SK-N-SH treated with all-trans-retinoic acid at 6 μM for 48 hours (cell line): ENCODE measurements at regions not wholly inside any gene's neighbourhood (a gene's known extent, or its start where the extent isn't known, plus 50 kb on each side); places are given as distances from the start of the nearest gene placed in this dataset.

Source experiments
- CREB5 ChIP-seq: fragments of 250-450 bp; sonication (Bioruptor Pico); IDR thresholded peaks from 2 replicates; pipeline ENCODE4 v1.5.1; 2020; ENCODE audit warnings: low read depth, mild to moderate bottlenecking, moderate library complexity
- ESRRG ChIP-seq: fragments of 250-450 bp; sonication (Bioruptor Pico); IDR thresholded peaks from 2 replicates; pipeline ENCODE4 v1.6.1; 2021; ENCODE audit warnings: mild to moderate bottlenecking
- OSR1 ChIP-seq: fragments of 250-450 bp; sonication (Bioruptor Pico); IDR thresholded peaks from 2 replicates; pipeline ENCODE4 v1.8.0; 2022; ENCODE audit warnings: moderate library complexity, mild to moderate bottlenecking, inconsistent platforms
- POU6F1 ChIP-seq: fragments of 250-450 bp; sonication (Bioruptor Pico); IDR thresholded peaks from 2 replicates; pipeline ENCODE4 v1.8.0; 2021; ENCODE audit warnings: low read depth, mild to moderate bottlenecking, moderate library complexity, borderline replicate concordance
- SNAI2 ChIP-seq: fragments of 250-450 bp; sonication (Bioruptor Pico); IDR thresholded peaks from 2 replicates; pipeline ENCODE4 v1.5.0; 2020; ENCODE audit warnings: mild to moderate bottlenecking, moderate library complexity
- TCF4 ChIP-seq: fragments of 250-450 bp; sonication (Bioruptor Pico); IDR thresholded peaks from 2 replicates; pipeline ENCODE4 v1.8.0; 2021; ENCODE audit warnings: mild to moderate bottlenecking, moderate library complexity, borderline replicate concordance
- ZC3H10 ChIP-seq: fragments of 250-450 bp; sonication (Bioruptor Pico); IDR thresholded peaks from 2 replicates; pipeline ENCODE4 v1.5.1; 2021; ENCODE audit warnings: mild to moderate bottlenecking, moderate library complexity
- ZFP30 ChIP-seq: fragments of 450-650 bp; formaldehyde crosslinking; IDR thresholded peaks from 2 replicates; pipeline ENCODE4 v1.5.0; 2022; ENCODE audit warnings: mild to moderate bottlenecking, moderate library complexity
- ZNF565 ChIP-seq: fragments of 450-650 bp; formaldehyde crosslinking; conservative IDR thresholded peaks from 2 replicates; pipeline ENCODE4 v1.5.0; 2020; ENCODE audit warnings: low read depth, mild to moderate bottlenecking, moderate library complexity
- TF ChIP-seq, protein P1 (sequence below): fragments of 250-450 bp; sonication (Bioruptor Pico); IDR thresholded peaks from 2 replicates; pipeline ENCODE4 v1.8.0; 2020; ENCODE audit warnings: mild to moderate bottlenecking, moderate library complexity, borderline replicate concordance
- TF ChIP-seq, protein P2 (sequence below): fragments of 250-450 bp; sonication (Bioruptor Pico); IDR thresholded peaks from 2 replicates; pipeline ENCODE4 v1.5.1; 2021; ENCODE audit warnings: mild to moderate bottlenecking, moderate library complexity

- no peak for TF ChIP-seq OSR1 (CRISPR knock-in tag)
- TF ChIP-seq ZNF565 (CRISPR knock-in tag) = no peak
- TF ChIP-seq, protein P1, sequence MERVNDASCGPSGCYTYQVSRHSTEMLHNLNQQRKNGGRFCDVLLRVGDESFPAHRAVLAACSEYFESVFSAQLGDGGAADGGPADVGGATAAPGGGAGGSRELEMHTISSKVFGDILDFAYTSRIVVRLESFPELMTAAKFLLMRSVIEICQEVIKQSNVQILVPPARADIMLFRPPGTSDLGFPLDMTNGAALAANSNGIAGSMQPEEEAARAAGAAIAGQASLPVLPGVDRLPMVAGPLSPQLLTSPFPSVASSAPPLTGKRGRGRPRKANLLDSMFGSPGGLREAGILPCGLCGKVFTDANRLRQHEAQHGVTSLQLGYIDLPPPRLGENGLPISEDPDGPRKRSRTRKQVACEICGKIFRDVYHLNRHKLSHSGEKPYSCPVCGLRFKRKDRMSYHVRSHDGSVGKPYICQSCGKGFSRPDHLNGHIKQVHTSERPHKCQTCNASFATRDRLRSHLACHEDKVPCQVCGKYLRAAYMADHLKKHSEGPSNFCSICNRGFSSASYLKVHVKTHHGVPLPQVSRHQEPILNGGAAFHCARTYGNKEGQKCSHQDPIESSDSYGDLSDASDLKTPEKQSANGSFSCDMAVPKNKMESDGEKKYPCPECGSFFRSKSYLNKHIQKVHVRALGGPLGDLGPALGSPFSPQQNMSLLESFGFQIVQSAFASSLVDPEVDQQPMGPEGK (CRISPR knock-in tag) = no peak
- TF ChIP-seq, protein P2, sequence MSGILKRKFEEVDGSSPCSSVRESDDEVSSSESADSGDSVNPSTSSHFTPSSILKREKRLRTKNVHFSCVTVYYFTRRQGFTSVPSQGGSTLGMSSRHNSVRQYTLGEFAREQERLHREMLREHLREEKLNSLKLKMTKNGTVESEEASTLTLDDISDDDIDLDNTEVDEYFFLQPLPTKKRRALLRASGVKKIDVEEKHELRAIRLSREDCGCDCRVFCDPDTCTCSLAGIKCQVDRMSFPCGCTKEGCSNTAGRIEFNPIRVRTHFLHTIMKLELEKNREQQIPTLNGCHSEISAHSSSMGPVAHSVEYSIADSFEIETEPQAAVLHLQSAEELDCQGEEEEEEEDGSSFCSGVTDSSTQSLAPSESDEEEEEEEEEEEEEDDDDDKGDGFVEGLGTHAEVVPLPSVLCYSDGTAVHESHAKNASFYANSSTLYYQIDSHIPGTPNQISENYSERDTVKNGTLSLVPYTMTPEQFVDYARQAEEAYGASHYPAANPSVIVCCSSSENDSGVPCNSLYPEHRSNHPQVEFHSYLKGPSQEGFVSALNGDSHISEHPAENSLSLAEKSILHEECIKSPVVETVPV = no peak
- TF ChIP-seq POU6F1 (CRISPR knock-in tag) = no peak
- TF ChIP-seq TCF4 (CRISPR knock-in tag) = no peak
- no peak for TF ChIP-seq CREB5
- TF ChIP-seq ESRRG (CRISPR knock-in tag) = no peak
- no peak for TF ChIP-seq ZFP30 (CRISPR knock-in tag)
- TF ChIP-seq ZC3H10 = no peak
- TF ChIP-seq SNAI2 (CRISPR knock-in tag) = no peak
These were observed 776.1 kb upstream of the ID2 start for GRCh38 chr2:7905756-7906155.
